Fibroblast of the aortic adventitia (primary cell): ENCODE measurements at regions not wholly inside any gene's neighbourhood (a gene's known extent, or its start where the extent isn't known, plus 50 kb on each side); places are given as distances from the start of the nearest gene placed in this dataset.

ENCODE experiments used
- DNase-seq: peaks from one replicate; pipeline ENCODE4 v3.0.0-alpha.2; 2010; ENCODE audit warnings: low read depth
- H3K4me3 ChIP-seq: 2 replicates; pipeline ENCODE4 v1.5.1; 2011; ENCODE audit warnings: low read depth, mild to moderate bottlenecking, control low read depth, low read length, moderate library complexity
- TF ChIP-seq, protein P1 (sequence below): IDR thresholded peaks from 2 replicates; pipeline ENCODE4 v1.5.1; 2011; ENCODE audit warnings: mild to moderate bottlenecking, low read length, control low read depth, inconsistent platforms; ENCODE audit not compliant: insufficient read depth

DNA sequence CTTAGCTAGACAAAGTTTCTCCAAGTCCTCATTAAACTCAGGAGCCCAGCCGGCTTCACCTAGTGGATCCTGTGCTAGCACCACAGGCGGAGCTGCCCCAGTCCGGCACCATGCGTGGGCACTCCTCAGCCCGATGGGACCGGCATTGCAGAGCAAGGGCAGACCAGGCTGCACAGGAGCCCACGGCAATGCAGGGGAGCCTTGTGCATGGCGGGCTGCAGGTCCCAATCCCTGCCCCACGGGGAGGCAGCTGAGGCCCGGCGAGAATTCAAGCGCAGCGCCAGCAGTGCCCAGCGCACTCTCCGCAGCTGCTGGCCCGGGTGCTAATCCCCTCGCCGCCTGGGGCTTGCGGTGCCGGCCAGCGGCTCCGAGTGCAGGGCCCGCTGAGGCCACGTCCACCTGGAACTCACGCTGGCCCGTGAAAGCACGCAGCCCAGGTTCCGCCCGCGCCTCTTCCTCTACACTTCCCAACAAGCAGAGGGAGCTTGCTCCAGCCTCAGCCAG, 292.3 kb upstream of the EYS start:
- TF ChIP-seq, protein P1, sequence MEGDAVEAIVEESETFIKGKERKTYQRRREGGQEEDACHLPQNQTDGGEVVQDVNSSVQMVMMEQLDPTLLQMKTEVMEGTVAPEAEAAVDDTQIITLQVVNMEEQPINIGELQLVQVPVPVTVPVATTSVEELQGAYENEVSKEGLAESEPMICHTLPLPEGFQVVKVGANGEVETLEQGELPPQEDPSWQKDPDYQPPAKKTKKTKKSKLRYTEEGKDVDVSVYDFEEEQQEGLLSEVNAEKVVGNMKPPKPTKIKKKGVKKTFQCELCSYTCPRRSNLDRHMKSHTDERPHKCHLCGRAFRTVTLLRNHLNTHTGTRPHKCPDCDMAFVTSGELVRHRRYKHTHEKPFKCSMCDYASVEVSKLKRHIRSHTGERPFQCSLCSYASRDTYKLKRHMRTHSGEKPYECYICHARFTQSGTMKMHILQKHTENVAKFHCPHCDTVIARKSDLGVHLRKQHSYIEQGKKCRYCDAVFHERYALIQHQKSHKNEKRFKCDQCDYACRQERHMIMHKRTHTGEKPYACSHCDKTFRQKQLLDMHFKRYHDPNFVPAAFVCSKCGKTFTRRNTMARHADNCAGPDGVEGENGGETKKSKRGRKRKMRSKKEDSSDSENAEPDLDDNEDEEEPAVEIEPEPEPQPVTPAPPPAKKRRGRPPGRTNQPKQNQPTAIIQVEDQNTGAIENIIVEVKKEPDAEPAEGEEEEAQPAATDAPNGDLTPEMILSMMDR = no peak
- no peak overlapping the region for H3K4me3 ChIP-seq
- no peak for DNase-seq

DNA sequence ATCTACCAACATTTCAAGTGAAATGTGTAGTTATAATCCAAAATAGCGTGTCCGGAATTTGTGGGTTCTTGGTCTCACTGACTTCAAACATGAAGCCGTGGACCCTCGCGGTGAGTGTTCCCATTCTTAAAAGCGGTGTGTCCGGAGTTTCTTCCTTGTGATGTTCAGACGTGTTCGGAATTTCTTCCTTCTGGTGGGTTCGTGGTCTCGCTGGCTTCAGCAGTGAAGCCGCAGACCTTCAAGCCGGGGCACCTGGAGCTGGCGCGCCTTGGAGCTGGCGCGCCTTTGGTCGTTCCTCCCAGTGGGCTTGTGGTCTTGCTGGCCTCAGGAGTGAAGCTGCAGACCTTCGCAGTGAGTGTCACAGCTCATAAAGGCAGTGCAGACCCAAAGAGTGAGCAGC, 291.5 kb upstream of the EYS start:
- no peak overlapping the region for H3K4me3 ChIP-seq
- TF ChIP-seq, protein P1 = no peak
- DNase-seq = no peak

DNA sequence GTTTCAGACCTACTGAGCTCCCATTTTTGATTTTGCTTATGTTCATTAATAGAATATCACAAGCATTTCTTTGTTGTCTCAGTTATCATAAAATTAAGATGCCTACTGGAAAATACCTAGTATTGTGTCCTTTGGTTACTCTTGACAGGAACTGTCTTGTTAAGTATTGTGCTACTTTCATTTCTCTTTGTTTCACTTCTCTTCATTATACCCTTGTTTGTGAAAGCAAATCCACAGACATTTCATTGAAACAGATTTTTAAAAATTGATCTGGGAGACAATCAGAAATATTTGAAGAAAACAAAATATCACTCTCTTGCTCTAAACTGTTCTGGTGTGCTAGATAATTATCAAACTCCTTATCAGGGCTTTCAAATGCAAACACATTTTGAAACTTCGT, 290.5 kb upstream of the EYS start:
- DNase-seq = no peak
- H3K4me3 ChIP-seq = no peak overlapping the region
- TF ChIP-seq, protein P1 = no peak

DNA sequence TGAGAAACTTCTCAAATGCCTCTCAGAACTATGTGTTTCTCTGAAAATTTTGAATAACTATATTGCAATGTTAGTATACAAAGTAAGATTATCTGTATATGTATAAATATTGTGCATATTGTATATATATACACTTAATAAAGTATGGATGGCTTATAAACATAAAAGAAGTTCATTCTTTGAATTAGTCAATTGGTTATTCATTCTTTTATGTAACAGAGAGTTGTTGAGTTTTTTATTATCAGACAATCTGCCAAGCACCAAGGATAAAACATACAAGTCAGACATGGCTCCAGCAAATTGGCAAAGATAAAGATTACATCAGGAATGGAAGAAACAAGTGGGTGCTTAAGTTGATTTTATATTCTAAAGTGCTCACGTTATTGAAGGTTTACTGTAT, 289.1 kb upstream of the EYS start:
- H3K4me3 ChIP-seq = no peak overlapping the region
- TF ChIP-seq, protein P1 = no peak
- no peak for DNase-seq

DNA sequence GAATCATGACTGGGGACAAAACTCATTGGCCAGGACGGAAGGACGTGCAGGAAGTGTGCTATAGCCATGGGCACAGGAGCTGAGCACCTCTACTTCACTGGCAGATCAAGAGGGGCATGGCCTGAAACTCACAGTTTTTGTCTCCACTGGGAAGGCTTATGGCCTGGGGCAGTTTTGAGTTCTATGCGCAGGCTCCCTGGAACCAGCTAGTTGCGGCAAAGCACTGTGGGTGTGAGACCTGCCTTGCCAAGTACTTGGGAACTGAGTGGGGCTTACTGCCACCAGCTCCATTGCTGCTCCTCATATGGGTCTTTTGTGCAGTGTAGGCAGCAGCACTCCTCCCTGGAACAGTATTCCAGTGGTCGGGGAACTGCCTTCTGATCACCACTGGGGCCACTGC, 282.6 kb upstream of the EYS start:
- H3K4me3 ChIP-seq = no peak overlapping the region
- TF ChIP-seq, protein P1 = no peak
- DNase-seq = no peak

DNA sequence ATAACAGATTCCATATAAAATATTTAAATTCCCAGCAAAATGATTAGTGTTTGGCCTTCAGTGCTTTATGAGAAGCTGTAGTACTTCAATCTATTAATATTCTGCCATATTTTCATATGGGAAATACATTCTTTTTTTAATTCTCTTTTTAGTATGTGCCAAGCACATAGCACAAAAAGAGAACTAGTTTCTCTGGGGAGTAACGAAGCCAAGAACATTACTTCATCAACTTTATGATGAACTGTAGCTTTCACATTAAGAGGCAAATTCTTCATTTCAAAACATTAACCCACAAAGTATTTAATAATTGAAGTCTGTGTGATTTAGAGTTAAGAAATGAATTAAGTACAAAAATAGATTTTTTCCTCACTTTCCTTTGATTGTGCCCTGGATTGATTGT, 281.0 kb upstream of the EYS start:
- TF ChIP-seq, protein P1 = no peak
- H3K4me3 ChIP-seq = no peak overlapping the region
- DNase-seq = no peak

DNA sequence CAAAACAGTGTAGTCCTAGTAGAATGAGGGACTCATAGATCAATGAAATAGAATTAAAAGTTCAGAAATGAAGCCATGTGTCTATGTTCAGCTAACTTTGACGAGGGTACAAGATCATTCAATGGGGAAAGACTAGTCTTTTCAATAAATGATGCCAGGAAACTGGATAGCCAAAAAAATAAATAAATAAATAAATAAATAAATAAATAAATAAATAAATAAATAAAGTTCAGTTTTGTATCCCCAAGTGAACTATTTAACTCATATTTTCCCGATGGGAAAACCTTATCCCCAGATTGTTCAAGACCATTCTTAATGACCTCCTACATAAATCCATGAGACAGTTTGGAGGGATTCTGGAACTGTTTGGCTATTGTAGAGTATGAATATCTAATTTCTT, 277.1 kb upstream of the EYS start:
- TF ChIP-seq, protein P1 = no peak
- DNase-seq = no peak
- H3K4me3 ChIP-seq = no peak overlapping the region
